Neural cell (in vitro differentiated cells): ENCODE measurements at regions not wholly inside any gene's neighbourhood (a gene's known extent, or its start where the extent isn't known, plus 50 kb on each side); places are given as distances from the start of the nearest gene placed in this dataset.

Experiments used
- H2AFZ ChIP-seq: fragments of 200-600, 300-800 bp; sonication (generic), shearing (Covaris generic); 2 replicates; pipeline ENCODE4 v1.6.0; 2014; ENCODE audit warnings: low read depth, mild to moderate bottlenecking, antibody characterized with exemption, low read length, moderate library complexity
- H3F3A ChIP-seq: fragments of 200-600 bp; shearing (Covaris generic); 2 replicates; pipeline ENCODE4 v1.6.1; 2016; ENCODE audit warnings: mild to moderate bottlenecking, moderate library complexity, mixed read lengths, antibody characterized with exemption, low read length; ENCODE audit not compliant: insufficient read depth, poor library complexity, severe bottlenecking
- H3K27ac ChIP-seq: fragments of 200-600, 300-800 bp; sonication (generic), shearing (Covaris generic); 2 replicates; pipeline ENCODE4 v1.5.1; 2014; ENCODE audit warnings: mild to moderate bottlenecking, low read length, moderate library complexity
- H3K27me3 ChIP-seq: fragments of 300-800, 200-600 bp; sonication (generic), shearing (Covaris generic); 2 replicates; pipeline ENCODE4 v1.6.0; 2014; ENCODE audit warnings: mild to moderate bottlenecking, low read depth, low read length, moderate library complexity; ENCODE audit not compliant: insufficient read depth
- H3K36me3 ChIP-seq: fragments of 300-800, 200-600 bp; sonication (generic), shearing (Covaris generic); 2 replicates; pipeline ENCODE4 v1.5.1; 2014; ENCODE audit warnings: mild to moderate bottlenecking, antibody characterized with exemption, low read length, moderate library complexity; ENCODE audit not compliant: insufficient read depth
- H3K4me2 ChIP-seq: fragments of 300-800, 200-600 bp; sonication (generic), shearing (Covaris generic); 2 replicates; pipeline ENCODE4 v1.6.0; 2014; ENCODE audit warnings: mild to moderate bottlenecking, low read length
- H3K4me3 ChIP-seq: fragments of 300-800, 200-600 bp; sonication (generic), shearing (Covaris generic); 2 replicates; pipeline ENCODE4 v1.5.1; 2014; ENCODE audit warnings: mild to moderate bottlenecking, low read length, moderate library complexity
- H3K79me2 ChIP-seq: fragments of 200-600 bp; shearing (Covaris generic); replicated peaks from 2 replicates; pipeline ENCODE4 v1.6.0; 2014; ENCODE audit warnings: mild to moderate bottlenecking, low read length, moderate library complexity; ENCODE audit not compliant: insufficient read depth
- H3K9ac ChIP-seq: fragments of 300-800, 200-600 bp; sonication (generic), shearing (Covaris generic); 2 replicates; pipeline ENCODE4 v1.6.1; 2016; ENCODE audit warnings: mild to moderate bottlenecking, low read length, mixed read lengths
- H3K9me2 ChIP-seq: fragments of 200-600 bp; shearing (Covaris generic); 2 replicates; pipeline ENCODE4 v1.6.1; 2016; ENCODE audit warnings: mild to moderate bottlenecking, low read length, mixed read lengths; ENCODE audit not compliant: insufficient read depth
- H3K9me3 ChIP-seq: fragments of 200-600, 300-800 bp; sonication (generic), shearing (Covaris generic); 2 replicates; pipeline ENCODE4 v1.6.1; 2016; ENCODE audit warnings: mild to moderate bottlenecking, mixed run types, low read length, moderate library complexity, mixed read lengths
- H4K20me1 ChIP-seq: fragments of 200-600 bp; shearing (Covaris generic); 2 replicates; pipeline ENCODE4 v1.6.1; 2016; ENCODE audit warnings: mild to moderate bottlenecking, mixed run types; ENCODE audit not compliant: insufficient read depth
- CTCF ChIP-seq: fragments of 450-650 bp; IDR thresholded peaks from 2 replicates; pipeline ENCODE4 v1.5.1; 2014; ENCODE audit warnings: antibody characterized with exemption, mild to moderate bottlenecking, moderate library complexity; ENCODE audit not compliant: poor library complexity, severe bottlenecking
- EP300 ChIP-seq: fragments of 450-650 bp; conservative IDR thresholded peaks from 2 replicates; pipeline ENCODE4 v1.6.1; 2014; ENCODE audit warnings: antibody characterized with exemption, mild to moderate bottlenecking, moderate library complexity; ENCODE audit not compliant: poor library complexity, severe bottlenecking
- EZH2 ChIP-seq: fragments of 200-600, 300-800 bp; shearing (Covaris generic), sonication (generic); IDR thresholded peaks from 2 replicates; pipeline ENCODE4 v1.6.1; 2014; ENCODE audit warnings: antibody characterized with exemption, low read length, borderline replicate concordance, mild to moderate bottlenecking; ENCODE audit not compliant: insufficient read depth, poor library complexity, severe bottlenecking
- MXI1 ChIP-seq: fragments of 450-650 bp; conservative IDR thresholded peaks from 2 replicates; pipeline ENCODE4 v1.6.1; 2014; ENCODE audit warnings: antibody characterized with exemption, mild to moderate bottlenecking; ENCODE audit not compliant: poor library complexity, severe bottlenecking
- POLR2AphosphoS5 ChIP-seq: IDR thresholded peaks from 2 replicates; pipeline ENCODE4 v1.6.1; 2012
- RAD21 ChIP-seq: fragments of 450-650 bp; conservative IDR thresholded peaks from 2 replicates; pipeline ENCODE4 v1.6.1; 2014; ENCODE audit warnings: antibody characterized with exemption, mild to moderate bottlenecking, moderate library complexity
- SMC3 ChIP-seq: fragments of 450-650 bp; conservative IDR thresholded peaks from 2 replicates; pipeline ENCODE4 v1.6.1; 2014; ENCODE audit warnings: antibody characterized with exemption, mild to moderate bottlenecking, moderate library complexity; ENCODE audit not compliant: poor library complexity
- TAF1 ChIP-seq: IDR thresholded peaks from 2 replicates; pipeline ENCODE4 v1.6.1; 2012; ENCODE audit warnings: low read depth
- TF ChIP-seq, protein P1 (sequence below): IDR thresholded peaks from 2 replicates; pipeline ENCODE4 v1.6.1; 2012; ENCODE audit warnings: borderline replicate concordance

DNA sequence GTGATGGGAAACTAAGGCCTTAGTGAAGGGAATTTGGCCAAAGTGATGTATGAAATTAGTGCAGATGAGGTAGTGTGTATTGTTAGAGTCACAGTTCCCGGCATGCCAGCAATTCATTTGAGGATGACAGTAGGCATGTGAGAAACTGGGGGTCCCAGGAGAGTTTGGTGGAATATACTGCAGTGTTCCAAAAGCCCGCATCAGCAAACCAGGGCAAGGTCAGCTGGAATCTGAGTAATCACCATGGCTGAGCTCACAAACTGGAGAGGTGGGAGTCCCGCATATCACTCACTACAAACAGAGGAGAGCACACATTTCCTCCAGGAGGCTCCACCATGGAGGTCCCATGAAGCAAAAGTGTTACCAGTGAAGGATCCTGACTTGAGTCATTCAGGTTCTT, 740.7 kb downstream of the TNS3 start:
- Histone ChIP-seq H3K27ac (no peak overlapping the region), H3K36me3 (no peaks in the 10 kb centered on the region), H4K20me1 (no peaks in the 10 kb centered on the region), H3K79me2 (no peaks in the 10 kb centered on the region), H2AFZ (no peak overlapping the region), H3K9ac (no peak overlapping the region), H3K27me3 (no peaks in the 10 kb centered on the region), H3K9me3 (no peaks in the 10 kb centered on the region), H3K9me2 (no peaks in the 10 kb centered on the region), H3F3A (no peaks in the 10 kb centered on the region), H3K4me3 (no peak overlapping the region), H3K4me2 (no peak overlapping the region)
- TF ChIP-seq SMC3 (no peak), EP300 (no peak), MXI1 (no peak), EZH2 (no peak), TAF1 (no peak), RAD21 (no peak), CTCF (no peak), POLR2AphosphoS5 (no peak)
- TF ChIP-seq, protein P1, sequence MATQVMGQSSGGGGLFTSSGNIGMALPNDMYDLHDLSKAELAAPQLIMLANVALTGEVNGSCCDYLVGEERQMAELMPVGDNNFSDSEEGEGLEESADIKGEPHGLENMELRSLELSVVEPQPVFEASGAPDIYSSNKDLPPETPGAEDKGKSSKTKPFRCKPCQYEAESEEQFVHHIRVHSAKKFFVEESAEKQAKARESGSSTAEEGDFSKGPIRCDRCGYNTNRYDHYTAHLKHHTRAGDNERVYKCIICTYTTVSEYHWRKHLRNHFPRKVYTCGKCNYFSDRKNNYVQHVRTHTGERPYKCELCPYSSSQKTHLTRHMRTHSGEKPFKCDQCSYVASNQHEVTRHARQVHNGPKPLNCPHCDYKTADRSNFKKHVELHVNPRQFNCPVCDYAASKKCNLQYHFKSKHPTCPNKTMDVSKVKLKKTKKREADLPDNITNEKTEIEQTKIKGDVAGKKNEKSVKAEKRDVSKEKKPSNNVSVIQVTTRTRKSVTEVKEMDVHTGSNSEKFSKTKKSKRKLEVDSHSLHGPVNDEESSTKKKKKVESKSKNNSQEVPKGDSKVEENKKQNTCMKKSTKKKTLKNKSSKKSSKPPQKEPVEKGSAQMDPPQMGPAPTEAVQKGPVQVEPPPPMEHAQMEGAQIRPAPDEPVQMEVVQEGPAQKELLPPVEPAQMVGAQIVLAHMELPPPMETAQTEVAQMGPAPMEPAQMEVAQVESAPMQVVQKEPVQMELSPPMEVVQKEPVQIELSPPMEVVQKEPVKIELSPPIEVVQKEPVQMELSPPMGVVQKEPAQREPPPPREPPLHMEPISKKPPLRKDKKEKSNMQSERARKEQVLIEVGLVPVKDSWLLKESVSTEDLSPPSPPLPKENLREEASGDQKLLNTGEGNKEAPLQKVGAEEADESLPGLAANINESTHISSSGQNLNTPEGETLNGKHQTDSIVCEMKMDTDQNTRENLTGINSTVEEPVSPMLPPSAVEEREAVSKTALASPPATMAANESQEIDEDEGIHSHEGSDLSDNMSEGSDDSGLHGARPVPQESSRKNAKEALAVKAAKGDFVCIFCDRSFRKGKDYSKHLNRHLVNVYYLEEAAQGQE: no peak

DNA sequence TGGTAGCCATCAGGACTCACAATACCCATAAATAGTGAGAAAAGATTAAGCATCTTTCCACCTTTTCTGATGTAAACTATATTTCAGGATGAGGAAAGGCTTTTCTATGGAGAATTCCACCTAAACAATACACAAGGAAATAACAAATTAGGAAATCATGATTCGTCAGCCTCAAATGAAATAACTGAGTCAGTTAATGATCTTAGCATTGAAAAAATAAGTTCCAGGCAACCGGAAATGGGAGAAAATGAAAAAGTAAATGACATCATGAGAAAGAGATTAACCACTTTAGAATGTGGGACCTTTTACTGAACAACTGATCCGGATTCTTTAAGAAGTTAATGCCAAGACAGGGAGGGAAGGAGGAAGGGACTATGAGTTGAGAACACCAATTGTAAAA, 742.3 kb downstream of the TNS3 start:
- H3K9ac ChIP-seq: no peak overlapping the region
- H3K9me3 ChIP-seq: no peaks in the 10 kb centered on the region
- H2AFZ ChIP-seq: no peak overlapping the region
- H3K4me3 ChIP-seq: no peak overlapping the region
- H4K20me1 ChIP-seq: no peaks in the 10 kb centered on the region
- H3K36me3 ChIP-seq: no peaks in the 10 kb centered on the region
- no peaks in the 10 kb centered on the region for H3K79me2 ChIP-seq
- no peak overlapping the region for H3K27ac ChIP-seq
- TF ChIP-seq SMC3: no peak
- TF ChIP-seq, protein P1: no peak
- TF ChIP-seq EP300: no peak
- TF ChIP-seq TAF1: no peak
- no peak for TF ChIP-seq POLR2AphosphoS5
- no peak for TF ChIP-seq MXI1
- no peak for TF ChIP-seq RAD21
- no peak for TF ChIP-seq EZH2
- TF ChIP-seq CTCF: no peak
- no peaks in the 10 kb centered on the region for H3K27me3 ChIP-seq
- no peaks in the 10 kb centered on the region for H3F3A ChIP-seq
- no peaks in the 10 kb centered on the region for H3K9me2 ChIP-seq
- H3K4me2 ChIP-seq: no peak overlapping the region
